Large intestine (tissue), 3 donors: ENCODE measurements at regions not wholly inside any gene's neighbourhood (a gene's known extent, or its start where the extent isn't known, plus 50 kb on each side); places are given as distances from the start of the nearest gene placed in this dataset.
"Not testable (repeated sequence)": the region's sequence is repeated elsewhere in the genome, so short reads cannot be mapped to it uniquely, and the experiment has no call there.

ENCODE experiments used
- DNase-seq, 2 donors: peaks; one replicate each; pipeline versions ENCODE4 v3.0.0 to v3.0.0-alpha.2; 2013
- H3K27ac ChIP-seq: one replicate; pipeline ENCODE4 v1.5.1; 2013; ENCODE audit warnings: low read length
- H3K27me3 ChIP-seq: 2 replicates; pipeline ENCODE4 v1.6.1; 2013; ENCODE audit warnings: low read length; ENCODE audit not compliant: control insufficient read depth, insufficient read depth
- H3K36me3 ChIP-seq: 2 replicates; pipeline ENCODE4 v1.6.1; 2013; ENCODE audit warnings: low read length; ENCODE audit not compliant: control insufficient read depth, insufficient read depth
- H3K4me1 ChIP-seq: one replicate; pipeline ENCODE4 v1.6.1; 2013; ENCODE audit warnings: low read length; ENCODE audit not compliant: control insufficient read depth, insufficient read depth
- H3K4me3 ChIP-seq: one replicate; pipeline ENCODE4 v1.5.1; 2013; ENCODE audit warnings: low read length
- H3K9me3 ChIP-seq: one replicate; pipeline ENCODE4 v1.6.1; 2013; ENCODE audit warnings: mild to moderate bottlenecking, low read depth, low read length, moderate library complexity; ENCODE audit not compliant: control insufficient read depth
- WGBS: methylation state at CpG from one replicate; pipeline ENCODE4 v1.1.5; 2013; ENCODE audit warnings: low lambda C conversion rate; ENCODE audit not compliant: insufficient coverage; 5-methylcytosine and 5-hydroxymethylcytosine counted together

DNA sequence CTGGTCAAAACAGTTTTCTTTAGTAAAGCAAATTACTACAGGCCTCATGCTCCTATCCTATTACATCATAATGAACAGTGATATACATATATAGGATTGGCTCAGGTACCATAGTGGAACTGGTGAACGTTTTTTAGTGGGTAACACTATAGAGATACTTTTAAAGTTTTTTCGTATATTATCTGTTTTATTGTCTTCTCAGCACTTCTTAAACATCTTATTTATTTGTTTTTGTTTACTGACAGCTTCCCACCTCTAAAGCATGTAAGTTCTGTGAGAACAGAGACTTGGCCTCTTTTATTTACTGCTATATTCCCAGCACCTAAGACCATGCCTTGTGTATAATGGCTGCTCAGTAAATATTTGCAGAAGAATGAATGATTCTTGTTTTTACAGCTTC, 81.1 kb upstream of the PSMA6 start:
- no peak for DNase-seq
- Histone ChIP-seq H3K36me3 (no peaks in the 10 kb centered on the region), H3K9me3 (no peaks in the 10 kb centered on the region), H3K4me3 (no peak overlapping the region), H3K27me3 (no peaks in the 10 kb centered on the region), H3K27ac (no peak overlapping the region), H3K4me1 (no peaks in the 10 kb centered on the region)
- 100% methylated on average over 1 of the region's 2 CpGs for WGBS

DNA sequence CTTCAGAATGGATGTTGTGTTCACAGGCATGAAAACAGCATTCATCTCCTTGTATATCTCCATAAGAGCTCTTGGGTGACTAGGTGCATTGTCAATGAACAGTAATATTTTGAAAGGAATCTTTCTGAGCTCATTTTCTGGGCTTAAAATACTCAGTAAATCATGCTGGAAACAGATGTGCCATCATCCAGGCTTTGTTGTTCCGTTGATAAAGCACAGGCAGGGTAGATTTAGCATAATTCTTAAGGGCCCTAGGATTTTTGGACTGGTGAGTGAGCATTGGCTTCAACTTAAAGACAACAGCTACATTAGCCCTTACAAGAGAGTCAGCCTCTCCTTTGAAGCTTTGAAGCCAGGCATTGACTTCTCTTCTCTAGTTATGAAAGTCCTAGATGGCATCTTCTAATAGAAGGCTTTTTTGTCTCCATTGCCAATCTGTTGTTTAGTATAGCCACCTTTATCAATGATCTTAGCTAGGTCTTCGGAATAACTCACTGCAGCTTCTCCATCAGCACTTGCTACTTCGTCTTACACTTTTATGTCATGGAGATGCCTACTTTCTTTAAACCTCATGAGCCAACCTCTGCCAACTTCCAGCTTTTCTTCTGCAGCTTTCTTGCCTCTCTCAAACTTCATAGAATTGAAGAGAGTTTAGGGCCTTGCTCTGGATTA, 79.6 kb upstream of the PSMA6 start:
- Histone ChIP-seq H3K4me3 (no peak overlapping the region), H3K27me3 (no peaks in the 10 kb centered on the region), H3K27ac (no peak overlapping the region), H3K36me3 (no peaks in the 10 kb centered on the region), H3K4me1 (no peaks in the 10 kb centered on the region), H3K9me3 (no peaks in the 10 kb centered on the region)
- WGBS: 100% methylated on average over 2 of the region's 3 CpGs
- DNase-seq: no peak

DNA sequence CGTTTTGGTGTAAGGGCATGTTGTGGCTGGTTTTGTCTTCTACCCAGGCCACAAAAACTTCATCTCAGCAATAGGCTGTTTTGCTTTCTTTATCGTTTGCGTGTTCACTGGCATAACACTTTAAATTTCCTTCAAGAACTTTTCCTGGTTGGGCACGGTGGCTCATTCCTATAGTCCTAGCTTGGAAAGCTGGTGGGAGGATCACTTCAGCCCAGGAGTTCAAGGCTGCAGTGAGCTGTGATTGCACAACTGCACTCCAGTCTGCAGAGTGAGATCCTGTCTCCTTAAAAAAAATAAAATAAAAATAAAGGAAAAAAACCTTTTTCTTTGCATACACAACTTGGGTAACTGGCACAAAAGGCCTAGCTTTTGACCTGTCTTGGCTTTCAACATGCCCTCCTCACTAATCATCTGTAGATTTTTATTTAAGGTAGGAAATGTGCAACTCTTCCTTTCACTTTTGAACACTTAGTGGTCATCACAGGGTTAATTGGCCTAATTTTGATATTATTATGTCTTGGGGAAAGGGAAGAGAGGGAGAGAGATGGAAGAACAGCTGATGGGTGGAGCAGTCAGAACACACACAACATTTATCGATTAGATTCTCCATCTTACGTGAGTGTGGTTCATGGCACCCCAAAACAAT, 78.9 kb upstream of the PSMA6 start:
- 98% methylated on average over 5 of the region's 6 CpGs for WGBS

DNA sequence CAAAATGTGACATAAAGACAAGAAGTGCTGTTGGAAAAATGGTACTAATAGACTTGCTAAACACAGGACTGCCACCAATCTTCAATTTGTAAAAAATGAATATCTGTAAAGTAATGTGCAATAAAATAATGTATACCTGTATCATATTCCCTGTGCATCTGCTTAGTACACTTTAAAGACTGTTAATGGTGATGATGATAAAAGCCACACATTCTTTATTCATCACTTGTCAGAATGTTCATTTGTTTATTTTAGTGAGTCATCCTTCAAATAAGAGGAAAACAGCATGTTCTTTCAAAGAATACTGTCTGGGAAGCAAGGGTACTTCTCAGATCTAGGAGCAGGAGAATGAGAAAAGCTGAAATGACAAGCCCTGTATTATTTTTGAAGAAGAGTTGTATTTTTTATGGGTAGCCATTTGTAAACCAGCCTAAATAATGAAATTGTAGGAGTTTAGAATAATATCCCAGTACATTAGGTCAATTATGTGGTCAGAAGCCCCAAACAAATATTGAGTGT, 78.3 kb upstream of the PSMA6 start:
- Histone ChIP-seq H3K27ac (no peak overlapping the region), H3K9me3 (no peaks in the 10 kb centered on the region)

More for the DNA sequence above, 78.9 kb upstream of the PSMA6 start:
- H3K27me3 ChIP-seq: no peaks in the 10 kb centered on the region
- no peaks in the 10 kb centered on the region for H3K4me1 ChIP-seq
- DNase-seq: no peak
- no peak overlapping the region for H3K27ac ChIP-seq
- H3K9me3 ChIP-seq: no peaks in the 10 kb centered on the region
- no peak overlapping the region for H3K4me3 ChIP-seq
- H3K36me3 ChIP-seq: no peaks in the 10 kb centered on the region

DNA sequence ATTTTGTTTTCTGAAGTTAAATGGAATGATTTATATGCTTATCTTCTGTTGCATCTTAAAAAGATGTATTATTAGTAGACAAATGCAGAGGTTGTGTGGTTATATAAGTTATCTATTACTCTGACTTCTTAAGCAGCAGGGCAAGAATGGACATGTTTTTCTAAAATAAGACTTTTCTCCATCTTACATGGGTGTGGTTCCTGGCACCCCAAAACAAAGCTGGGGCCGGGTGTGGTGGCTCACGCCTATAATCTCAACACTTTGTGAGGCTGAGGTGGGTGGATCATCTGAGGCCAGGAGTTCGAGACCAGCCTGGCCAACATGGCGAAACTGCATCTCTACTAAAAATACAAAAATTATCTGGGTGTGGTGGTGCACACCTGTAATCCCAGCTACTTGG, 77.8 kb upstream of the PSMA6 start:
- H3K4me3 ChIP-seq, H3K27me3 ChIP-seq, DNase-seq, H3K9me3 ChIP-seq, H3K4me1 ChIP-seq, H3K27ac ChIP-seq, H3K36me3 ChIP-seq: not testable (repeated sequence)
- no CpG with 5 or more reads among the region's 4 CpGs for WGBS

More for the DNA sequence above, 78.3 kb upstream of the PSMA6 start:
- Histone ChIP-seq H3K27me3 (no peaks in the 10 kb centered on the region), H3K4me3 (no peak overlapping the region), H3K36me3 (no peaks in the 10 kb centered on the region), H3K4me1 (no peaks in the 10 kb centered on the region)
- no peak for DNase-seq

DNA sequence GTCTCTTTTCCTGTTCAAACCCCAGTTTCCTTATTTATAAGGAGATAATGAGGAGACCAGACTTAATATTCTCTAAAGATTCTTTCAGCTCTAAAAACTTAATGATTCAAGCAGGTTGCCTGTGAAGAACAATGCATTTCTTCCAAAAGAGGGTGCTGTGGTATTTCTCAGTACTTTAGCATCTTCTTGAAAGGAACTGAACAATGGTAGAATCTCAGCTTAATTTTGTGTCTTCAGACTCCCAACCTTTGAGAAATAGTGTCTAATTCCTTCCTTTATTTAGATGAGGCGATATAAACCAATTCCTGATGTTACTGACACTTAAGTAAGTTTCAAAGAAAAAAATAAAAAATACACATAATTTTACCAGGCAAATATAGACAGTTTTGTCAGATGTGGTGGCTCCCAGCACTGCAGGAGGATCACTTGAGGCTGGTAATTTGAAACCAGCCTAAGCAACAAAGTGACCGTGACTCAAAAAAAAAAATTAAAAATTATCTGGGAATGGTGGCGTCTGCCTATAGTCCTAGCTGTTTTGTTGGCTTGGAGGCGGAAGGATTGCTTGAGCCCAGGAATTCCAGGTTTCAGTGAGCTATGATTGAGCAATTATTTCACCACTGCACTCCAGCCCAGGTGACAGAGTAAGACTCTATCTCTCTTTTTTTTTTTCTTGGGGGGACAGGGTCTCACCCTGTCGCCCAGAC, 76.9 kb upstream of the PSMA6 start:
- peak in 1 of 2 donors; percentile 24 for DNase-seq
- H3K27ac ChIP-seq: no peak overlapping the region
- 93% methylated on average over 3 of the region's 5 CpGs for WGBS
- no peaks in the 10 kb centered on the region for H3K9me3 ChIP-seq
- H3K4me1 ChIP-seq: no peaks in the 10 kb centered on the region
- H3K4me3 ChIP-seq: no peak overlapping the region
- H3K27me3 ChIP-seq: no peaks in the 10 kb centered on the region
- peaks cover 1% of the 10 kb centered on the region for H3K36me3 ChIP-seq

DNA sequence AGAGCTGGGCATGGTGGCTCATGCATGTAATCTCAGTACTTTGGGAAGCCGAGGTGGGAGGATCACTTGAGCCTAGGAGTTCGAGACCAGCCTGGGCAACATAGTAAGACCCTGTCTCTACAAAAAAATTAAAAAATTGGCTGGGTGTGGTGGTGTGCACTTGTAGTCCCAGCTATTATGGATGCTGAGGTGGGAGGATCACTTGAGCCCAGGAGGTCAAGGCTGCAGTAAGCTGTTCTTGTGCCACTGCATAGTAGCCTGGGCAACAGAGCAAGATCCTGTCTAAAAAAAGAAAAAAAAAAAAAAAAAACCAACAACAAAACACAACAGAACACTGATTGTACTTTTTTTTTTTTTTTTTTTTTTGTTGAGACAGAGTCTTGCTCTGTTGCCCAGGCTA, 74.0 kb upstream of the PSMA6 start:
- DNase-seq, H3K27me3 ChIP-seq, H3K36me3 ChIP-seq, H3K4me3 ChIP-seq, H3K4me1 ChIP-seq, H3K27ac ChIP-seq, H3K9me3 ChIP-seq: not testable (repeated sequence)
- WGBS: no CpG with 5 or more reads among the region's 2 CpGs

DNA sequence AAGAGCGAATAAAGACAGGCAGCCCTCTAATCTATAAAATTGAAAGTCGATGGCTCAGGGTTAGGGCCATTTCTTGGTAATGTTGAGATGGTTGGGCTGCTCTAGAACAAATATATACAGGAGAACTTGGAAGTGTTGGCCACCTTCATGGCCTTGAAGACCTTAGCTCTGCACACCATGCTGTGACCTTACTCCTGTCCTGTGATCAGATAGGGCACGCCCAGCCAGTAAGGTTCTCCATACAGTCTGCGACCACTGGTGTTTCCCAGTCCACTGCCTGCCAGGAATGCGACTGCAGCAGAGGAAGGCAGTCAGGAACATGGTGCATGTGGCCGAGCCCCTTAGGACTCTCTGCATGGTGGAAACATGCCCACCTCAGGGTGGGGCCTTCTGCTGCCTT, 73.2 kb upstream of the PSMA6 start:
- Histone ChIP-seq H3K9me3 (no peaks in the 10 kb centered on the region), H3K4me1 (no peaks in the 10 kb centered on the region), H3K36me3 (peaks cover 2% of the 10 kb centered on the region), H3K27me3 (no peaks in the 10 kb centered on the region), H3K4me3 (no peak overlapping the region), H3K27ac (no peak overlapping the region)
- no CpG with 5 or more reads among the region's 6 CpGs for WGBS
- DNase-seq: no peak

DNA sequence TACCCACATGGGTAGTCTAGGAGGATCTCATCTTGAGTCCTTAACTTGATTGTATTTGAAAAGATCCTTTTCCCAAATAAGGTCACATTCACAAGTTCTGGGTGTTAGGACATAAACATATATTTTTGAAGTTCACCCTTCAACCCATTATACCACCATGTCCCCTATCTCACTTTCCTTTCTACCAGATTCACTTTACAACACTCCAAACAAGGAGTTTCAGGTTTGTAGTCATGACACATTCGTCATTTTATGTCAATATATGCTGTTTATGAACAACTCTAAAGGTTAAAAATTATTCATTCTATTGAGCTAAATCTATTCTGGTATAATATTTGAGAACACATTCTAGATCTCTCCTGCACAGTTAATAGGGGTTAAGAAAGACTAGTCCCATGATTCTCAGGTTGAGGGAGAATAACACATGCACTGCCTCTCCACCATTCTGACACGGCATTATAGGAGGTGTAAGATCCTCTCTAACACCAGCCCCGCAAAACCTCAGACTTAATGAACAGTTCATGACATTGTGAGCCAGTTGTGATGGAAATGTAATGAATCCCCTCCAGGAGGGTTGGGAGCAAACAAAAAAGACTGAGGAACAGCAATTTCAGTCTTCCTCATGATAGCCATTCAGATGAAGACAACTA, 72.0 kb upstream of the PSMA6 start:
- DNase-seq: no peak
- no peaks in the 10 kb centered on the region for H3K27me3 ChIP-seq
- no CpG with 5 or more reads among the region's 3 CpGs for WGBS
- no peaks in the 10 kb centered on the region for H3K9me3 ChIP-seq
- H3K4me1 ChIP-seq: no peaks in the 10 kb centered on the region
- H3K4me3 ChIP-seq: no peak overlapping the region
- H3K27ac ChIP-seq: no peak overlapping the region
- H3K36me3 ChIP-seq: peaks cover 2% of the 10 kb centered on the region

DNA sequence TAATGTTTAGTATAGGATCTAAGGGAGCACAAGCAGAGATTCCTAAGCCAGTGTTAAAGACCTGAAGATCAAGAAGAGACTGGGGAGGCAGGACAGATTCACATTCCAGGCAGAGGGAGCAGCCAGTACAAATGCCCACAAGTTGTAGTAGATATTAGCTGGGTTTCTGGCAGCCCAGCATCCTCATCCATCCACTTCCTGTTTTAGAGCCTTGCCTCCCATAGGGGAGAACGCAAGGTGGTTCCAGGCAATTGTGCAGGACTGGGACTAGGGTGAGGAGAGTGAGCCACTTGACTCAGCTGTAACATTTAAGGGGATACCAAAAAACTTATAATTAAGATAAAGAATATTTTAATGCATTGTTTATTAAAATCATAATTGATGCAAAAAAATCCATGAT, 71.3 kb upstream of the PSMA6 start:
- no peak for DNase-seq
- H3K4me1 ChIP-seq: no peaks in the 10 kb centered on the region
- WGBS: no CpG with 5 or more reads among the region's 1 CpG

More for the DNA sequence above, 71.3 kb upstream of the PSMA6 start:
- H3K36me3 ChIP-seq: peaks cover 2% of the 10 kb centered on the region
- no peak overlapping the region for H3K27ac ChIP-seq
- H3K4me3 ChIP-seq: no peak overlapping the region
- no peaks in the 10 kb centered on the region for H3K27me3 ChIP-seq
- H3K9me3 ChIP-seq: no peaks in the 10 kb centered on the region
